ENCODE measurements at regions not wholly inside any gene's neighbourhood (a gene's known extent, or its start where the extent isn't known, plus 50 kb on each side); places are given as distances from the start of the nearest gene placed in this dataset.

GRCh38 chr10:69716711-69717560, 84.8 kb upstream of the COL13A1 start:
- no peak for DNase-seq (ENCODE audit: low read depth)

- DNase-seq (ENCODE audit: low read depth) = no peak
Observed at GRCh38 chr10:69718951-69719350, 82.8 kb upstream of the COL13A1 start.

DNA sequence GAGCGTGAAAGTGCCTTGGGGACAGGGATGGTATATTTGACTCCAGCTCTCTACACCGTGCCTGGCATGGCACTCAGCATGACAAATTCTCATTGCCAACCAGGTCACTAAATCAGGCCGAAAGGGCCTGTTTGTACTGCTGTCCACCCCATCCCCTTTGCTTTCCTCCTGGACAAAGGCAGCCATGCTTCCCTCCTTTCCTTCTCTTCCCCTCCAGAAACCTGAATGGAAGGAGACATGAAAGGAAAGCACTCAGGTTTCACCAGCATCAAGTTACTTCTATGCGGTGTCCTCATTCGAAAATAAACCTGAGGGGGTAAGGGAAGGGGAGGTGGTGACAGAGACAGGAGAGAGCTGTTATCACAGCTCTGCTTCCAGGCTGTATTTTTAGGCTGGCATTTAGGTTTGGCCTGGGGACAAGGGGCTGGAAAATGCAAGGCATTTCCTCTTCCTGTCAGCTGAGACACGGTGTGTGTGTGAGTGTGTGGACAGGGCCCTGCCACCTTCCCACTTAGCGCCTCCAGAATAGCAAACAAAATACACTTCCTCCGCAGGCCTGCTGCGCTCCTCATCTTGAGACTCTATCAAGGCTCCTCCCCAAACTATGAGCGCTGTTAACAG, 79.9 kb upstream of the COL13A1 start:
- no peak for DNase-seq (ENCODE audit: low read depth)

DNA sequence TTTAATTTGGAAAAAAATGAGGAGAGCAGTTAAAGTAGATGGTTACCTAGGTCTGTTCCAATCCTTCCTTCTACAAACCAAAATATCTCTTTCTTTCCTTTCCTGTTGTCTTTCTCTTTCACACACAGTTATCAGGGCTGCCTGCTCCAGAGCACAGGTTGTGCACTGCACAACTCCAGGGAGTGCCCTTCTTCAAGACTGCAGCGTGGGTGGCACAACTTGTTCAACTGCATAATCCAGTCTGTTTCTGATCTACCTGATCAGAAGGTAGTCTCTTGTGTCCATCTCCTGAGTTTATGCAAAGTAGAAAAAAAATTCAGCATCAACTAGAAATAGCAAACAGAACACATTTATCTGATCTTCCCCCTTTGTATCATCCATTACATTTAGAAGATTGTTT, 78.1 kb upstream of the COL13A1 start:
- no peak for DNase-seq (ENCODE audit: low read depth)

- DNase-seq (ENCODE audit: low read depth) = no peak
Observed at GRCh38 chr10:69726850-69727249, 74.9 kb upstream of the COL13A1 start.

DNA sequence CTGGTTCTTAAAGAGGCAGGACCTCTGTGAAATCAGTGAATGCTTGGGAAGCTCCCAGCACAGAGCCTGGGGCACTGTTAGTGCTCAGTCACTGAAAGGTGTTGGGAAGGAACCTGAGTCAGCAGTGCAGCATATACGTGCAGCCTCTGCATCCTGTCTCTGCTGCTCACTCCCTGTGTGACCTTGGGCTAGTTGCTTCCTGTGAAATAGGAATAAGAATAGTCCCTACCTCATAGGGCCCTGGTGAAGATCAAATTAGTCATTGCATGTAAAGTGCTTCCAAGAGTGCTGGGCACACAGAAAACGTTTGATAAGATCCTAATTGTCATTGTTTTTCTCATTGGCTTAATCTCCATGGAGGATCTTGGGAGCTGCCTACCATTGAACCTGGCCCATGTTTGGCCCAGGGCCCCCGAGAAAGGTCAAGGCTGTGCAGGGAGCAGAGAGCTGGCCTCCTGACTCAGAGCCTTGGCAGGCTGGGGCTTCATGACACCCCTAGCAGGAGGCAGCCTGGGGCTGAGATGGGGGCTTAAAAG, 73.3 kb upstream of the COL13A1 start:
- no peak for DNase-seq (ENCODE audit: low read depth)

GRCh38 chr10:69729326-69730048, 72.2 kb upstream of the COL13A1 start:
- DNase-seq (ENCODE audit: low read depth) = no peak

GRCh38 chr10:69730251-69731156, 71.2 kb upstream of the COL13A1 start:
- DNase-seq (ENCODE audit: low read depth) = no peak

DNA sequence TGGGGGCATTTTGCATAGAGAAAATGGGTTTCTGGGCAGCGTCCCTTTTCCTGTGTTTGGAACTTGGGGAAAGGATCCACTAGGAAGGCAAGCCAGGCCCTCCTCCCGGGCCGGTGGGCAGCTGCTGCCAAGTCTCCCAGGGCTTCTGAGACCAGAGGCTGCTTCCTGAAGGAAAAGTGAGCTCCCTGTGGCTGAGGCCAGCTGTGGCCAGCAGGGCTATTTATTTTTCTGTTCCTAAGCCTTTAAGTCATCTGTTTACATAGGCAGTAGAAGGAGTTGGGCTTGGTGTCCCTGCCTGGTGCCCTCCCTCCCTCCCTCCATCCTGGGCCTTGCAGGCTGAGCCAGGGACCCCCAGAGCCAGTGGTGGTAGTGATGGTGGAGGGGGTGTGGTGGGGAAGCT, 70.5 kb upstream of the COL13A1 start:
- peak; percentile 40 for DNase-seq (ENCODE audit: low read depth)

DNA sequence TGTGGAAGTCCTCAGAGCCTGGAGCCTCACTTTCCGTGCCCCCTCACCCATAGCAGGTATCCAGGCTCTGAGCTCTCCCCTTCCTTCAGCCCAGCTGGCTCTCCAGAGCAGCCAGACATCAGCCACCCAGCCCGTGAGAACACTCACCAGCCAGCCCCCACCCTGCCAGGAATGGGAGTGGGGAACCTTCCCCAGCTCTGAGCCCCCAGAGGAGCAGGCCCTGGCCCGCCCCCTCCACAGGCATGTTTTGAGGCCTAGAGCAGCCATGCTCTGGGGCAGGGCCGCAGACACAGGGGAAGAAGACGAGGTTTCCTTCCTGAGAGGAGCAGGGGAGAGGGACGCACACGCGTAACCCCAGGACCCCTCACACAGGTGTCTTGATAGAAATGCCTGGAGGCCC, 70.0 kb upstream of the COL13A1 start:
- DNase-seq (ENCODE audit: low read depth) = no peak

GRCh38 chr10:69732147-69732825, 69.4 kb upstream of the COL13A1 start:
- no peak for DNase-seq (ENCODE audit: low read depth)

DNA sequence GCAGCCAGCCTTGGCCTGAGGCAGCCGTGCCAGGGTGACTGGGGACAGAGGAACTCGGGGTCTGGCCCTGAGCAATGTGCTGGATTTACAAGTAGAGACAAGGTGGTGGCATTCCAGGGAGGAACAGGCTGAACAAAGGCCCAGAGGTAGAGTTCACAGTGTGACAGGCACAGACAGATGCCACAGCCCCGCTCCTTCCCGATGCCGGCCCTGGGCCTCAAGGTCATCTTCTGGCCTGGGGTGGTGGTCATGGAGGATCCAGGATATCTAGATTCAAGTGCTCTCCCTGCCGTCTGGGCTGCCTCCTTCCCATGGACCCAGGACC, 68.9 kb upstream of the COL13A1 start:
- DNase-seq (ENCODE audit: low read depth) = no peak

GRCh38 chr10:69733791-69734261, 67.9 kb upstream of the COL13A1 start:
- peak; percentile 63 for DNase-seq (ENCODE audit: low read depth)

- DNase-seq (ENCODE audit: low read depth) = no peak
Observed at GRCh38 chr10:69734416-69734796, 67.3 kb upstream of the COL13A1 start.

- no peak for DNase-seq (ENCODE audit: low read depth)
Observed at GRCh38 chr10:69734797-69735468, 66.8 kb upstream of the COL13A1 start.

- no peak for DNase-seq (ENCODE audit: low read depth)
Observed at GRCh38 chr10:69736886-69737641, 64.6 kb upstream of the COL13A1 start.

DNA sequence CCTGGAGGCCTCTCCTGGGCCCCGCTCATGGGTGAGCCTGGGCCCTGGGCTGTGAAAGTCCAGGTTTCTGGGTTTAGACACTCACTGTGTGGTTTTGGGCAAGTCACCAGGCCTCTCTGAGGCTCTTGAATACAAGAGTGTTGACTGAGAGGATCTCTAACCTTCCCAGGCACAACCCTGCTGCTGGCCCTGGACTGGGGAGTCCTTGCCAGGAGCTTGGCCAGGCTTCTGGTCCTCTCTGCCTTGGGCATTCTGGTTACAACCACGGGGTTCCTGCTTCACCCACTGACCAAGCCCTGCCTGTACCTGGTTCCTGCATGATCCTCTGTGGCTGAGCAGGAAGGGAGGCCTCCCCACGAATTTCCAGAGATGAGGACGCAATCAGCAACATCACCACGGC, 63.6 kb upstream of the COL13A1 start:
- DNase-seq (ENCODE audit: low read depth) = no peak

- no peak for DNase-seq (ENCODE audit: low read depth)
Observed at GRCh38 chr10:69738858-69739435, 62.8 kb upstream of the COL13A1 start.

- no peak for DNase-seq (ENCODE audit: low read depth)
Observed at GRCh38 chr10:69739634-69740033, 62.1 kb upstream of the COL13A1 start.

All from stromal cell of bone marrow (primary cell).